ENCODE measurements at regions not wholly inside any gene's neighbourhood (a gene's known extent, or its start where the extent isn't known, plus 50 kb on each side); places are given as distances from the start of the nearest gene placed in this dataset.

GRCh38 chr13:73730014-73730413 is 404.2 kb downstream of the KLF12 start:
- Histone ChIP-seq H4K20me1 (ENCODE audit: insufficient read depth, low read length) (no peaks in the 10 kb centered on the region), H3K79me1 (ENCODE audit: low read depth in 1 of 2, low read length in 2 of 2) (peaks cover 0 to 8% of the 10 kb centered on the region in 2 experiments; a peak in 2 of 4 replicates), H2BK15ac (ENCODE audit: low read depth, low read length) (no peak overlapping the region), H3K9ac (ENCODE audit: low read depth, low read length) (no peak overlapping the region), H3K14ac (replicated peaks; ENCODE audit: low read depth, low read length) (no peak overlapping the region), H2AFZ (replicated peaks; ENCODE audit: low read length, poor library complexity) (no peak overlapping the region), H3K23ac (ENCODE audit: low read depth, low read length) (no peak overlapping the region), H3K27me3 (ENCODE audit: control insufficient read depth, insufficient read depth, low read length) (no peaks in the 10 kb centered on the region), H3K9me3 (ENCODE audit: control insufficient read depth, insufficient read depth, low read length) (no peaks in the 10 kb centered on the region), H4K91ac (ENCODE audit: insufficient read depth, low read depth, low read length) (no peak overlapping the region), H3K18ac (ENCODE audit: low read depth, low read length) (no peak overlapping the region), H3K4me2 (ENCODE audit: low read depth, low read length) (no peak overlapping the region), H2BK20ac (ENCODE audit: low read depth, low read length) (no peak overlapping the region), H2BK5ac (ENCODE audit: low read depth, low read length, poor library complexity, severe bottlenecking) (no peak overlapping the region), H3K4me1 (ENCODE audit: control insufficient read depth, insufficient read depth, low read length) (peaks cover 4% of the 10 kb centered on the region; the same call in 1 of the 2 replicates), H3K27ac (ENCODE audit: insufficient read depth, low read length) (no peak overlapping the region), H4K5ac (ENCODE audit: low read depth, low read length) (no peak overlapping the region), H2AK9ac (replicated peaks; ENCODE audit: low read depth, low read length, poor library complexity) (no peak overlapping the region), H4K8ac (ENCODE audit: low read depth in 2 of 2, low read length in 2 of 2) (no peak overlapping the region), H2BK120ac (ENCODE audit: low read depth, low read length) (no peak overlapping the region), H2AK5ac (ENCODE audit: low read depth, low read length) (no peak overlapping the region), H3K56ac (ENCODE audit: extremely low read depth, insufficient read depth, low read length) (no peak overlapping the region), H3K4ac (ENCODE audit: low read depth, low read length) (no peak overlapping the region), H3K4me3 (ENCODE audit: insufficient read depth, low read depth, low read length) (no peak overlapping the region), H3K36me3 (ENCODE audit: control insufficient read depth, insufficient read depth, low read length) (no peaks in the 10 kb centered on the region), H3K9me1 (ENCODE audit: insufficient read depth, low read length) (peaks cover 5% of the 10 kb centered on the region; the same call in 1 of the 2 replicates)
- 83% methylated on average over 2 of the region's 5 CpGs; no CpG with 5 or more reads in 1 of the 2 experiments for WGBS, 2 experiments (ENCODE audit: extremely low coverage in 2 of 2, insufficient read length in 1 of 2)
- in situ Hi-C loops (cut with MboI; ENCODE audit: low sequenced_read_pairs), result no loop called here
- dilution Hi-C loops (cut with HindIII; ENCODE audit: low sequenced_read_pairs, unreplicated experiment), result no loop called here
- ChIA-PET CTCF (no interaction called here), POLR2A (ENCODE audit: unreplicated experiment) (no interaction called here)
- ATAC-seq (ENCODE audit: low read depth) (no peak), DNase-seq (no peak)
- no TSS peak for BruUV-seq (replicated peaks)
- intact Hi-C loops (cut with micrococcal nuclease), result no loop called here
- TF ChIP-seq MXI1 (IDR thresholded peaks at IDR 0.05; ENCODE audit: borderline replicate concordance, low read depth, low read length) (no peak), RCOR1 (IDR thresholded peaks at IDR 0.05; ENCODE audit: insufficient replicate concordance, low read length) (no peak)
